ENCODE measurements at regions not wholly inside any gene's neighbourhood (a gene's known extent, or its start where the extent isn't known, plus 50 kb on each side); places are given as distances from the start of the nearest gene placed in this dataset.

DNA sequence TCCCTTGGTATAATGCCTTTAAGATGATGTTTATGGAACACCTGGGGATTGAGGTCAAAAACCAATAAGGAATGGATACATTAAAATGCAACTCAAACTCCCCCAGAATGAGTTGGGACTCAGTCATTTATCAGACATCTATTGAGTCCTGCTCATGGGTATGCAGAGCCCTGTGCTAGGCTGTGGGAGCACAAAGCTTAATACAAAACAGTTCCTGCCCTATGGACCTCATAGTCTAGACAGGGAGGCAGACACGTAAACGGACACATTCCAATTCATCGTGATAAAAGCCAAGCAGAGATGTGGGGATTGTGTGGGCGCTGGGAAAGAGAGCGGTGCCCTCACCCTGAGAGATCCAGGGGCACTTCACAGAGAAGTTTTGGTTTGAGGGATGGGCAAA lies 181.7 kb downstream of the PTEN start:
- no peak for DNase-seq

DNA sequence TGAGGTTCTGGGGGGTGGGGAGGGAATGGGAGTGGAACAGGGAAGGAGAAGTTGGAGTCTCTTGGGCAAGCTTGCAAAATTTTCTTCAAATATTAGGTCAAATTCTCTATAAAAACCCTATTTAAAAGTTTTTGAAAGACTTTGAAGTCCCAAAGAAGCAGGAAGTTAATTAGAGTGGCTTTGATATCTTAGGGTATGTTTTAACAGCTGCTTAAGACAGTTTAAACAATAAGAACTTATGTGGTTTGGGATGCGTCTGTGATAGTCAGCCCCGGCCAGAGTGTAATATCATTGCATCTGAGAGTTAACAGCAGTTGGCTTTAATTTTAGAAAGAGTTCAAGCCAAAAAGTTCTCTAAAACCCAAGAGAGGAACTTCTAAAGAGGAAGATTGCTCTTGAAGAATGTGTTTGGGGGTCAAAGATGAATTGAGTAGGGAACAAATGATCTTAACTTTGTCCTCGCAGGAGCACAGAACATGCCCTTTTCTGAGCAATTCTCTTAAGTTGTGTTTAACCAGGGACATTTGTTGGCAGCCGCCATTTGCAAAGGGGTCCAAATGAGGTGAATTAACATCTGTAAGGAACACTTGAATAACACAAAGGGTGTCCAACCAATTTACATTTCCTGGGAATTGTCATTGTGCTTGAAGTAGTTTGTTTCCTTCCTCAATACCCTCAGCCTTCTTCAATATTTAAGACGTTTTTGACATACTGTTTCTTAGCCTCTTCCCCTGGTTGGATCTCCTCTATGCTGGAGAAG lies 182.4 kb downstream of the PTEN start:
- no peak for DNase-seq

More for the DNA sequence above, 181.7 kb downstream of the PTEN start:
- TF ChIP-seq GATA1 (IDR thresholded peaks at IDR 0.05; ENCODE audit: low read depth, low read length), result no peak
- TF ChIP-seq POLR2A (IDR thresholded peaks at IDR 0.05; ENCODE audit: low read length), result no peak

DNA sequence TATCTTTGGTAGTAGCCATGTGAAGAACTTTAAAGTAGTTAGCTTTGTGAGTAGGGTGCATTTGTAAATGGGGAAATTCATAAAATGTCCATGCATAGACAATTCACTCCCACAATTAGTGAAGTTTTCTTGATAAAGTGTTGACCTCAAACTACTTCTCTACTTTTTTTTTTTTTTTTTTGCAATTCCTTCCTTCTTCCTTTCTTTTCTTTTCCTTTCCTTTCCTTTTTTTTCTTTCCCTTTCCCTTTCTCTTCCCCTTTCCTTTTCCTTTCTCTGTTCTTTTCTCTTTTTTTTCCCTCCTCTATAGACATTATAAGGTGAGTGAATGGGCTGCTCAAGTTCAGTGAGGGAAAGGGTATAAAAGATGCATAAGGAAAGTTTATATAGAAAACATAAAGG lies 184.2 kb downstream of the PTEN start:
- DNase-seq, result no peak
- TF ChIP-seq GATA1 (IDR thresholded peaks at IDR 0.05; ENCODE audit: low read depth, low read length), result no peak
- no peak for TF ChIP-seq POLR2A (IDR thresholded peaks at IDR 0.05; ENCODE audit: low read length)

More for the DNA sequence above, 182.4 kb downstream of the PTEN start:
- no peak for TF ChIP-seq GATA1 (IDR thresholded peaks at IDR 0.05; ENCODE audit: low read depth, low read length)
- no peak for TF ChIP-seq POLR2A (IDR thresholded peaks at IDR 0.05; ENCODE audit: low read length)

DNA sequence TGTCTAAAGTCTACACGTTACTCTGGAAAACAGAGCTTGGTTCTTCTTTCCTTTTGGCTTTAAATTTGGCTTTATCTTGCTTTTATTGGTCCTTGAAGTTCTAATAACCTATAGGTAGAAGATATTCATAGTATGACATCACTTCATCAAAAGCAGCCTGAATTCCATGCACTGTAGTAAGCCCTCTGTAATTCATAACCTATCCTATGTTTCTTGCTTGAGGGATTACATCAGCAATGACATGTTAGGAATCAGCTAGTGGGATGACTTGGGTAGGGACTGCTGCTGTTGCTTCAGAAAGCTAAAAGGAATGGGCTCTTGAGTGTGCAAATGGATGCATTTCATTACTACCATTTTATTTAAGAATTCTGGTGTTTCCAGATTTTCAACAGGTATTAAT lies 184.9 kb downstream of the PTEN start:
- DNase-seq, result no peak
- TF ChIP-seq GATA1 (IDR thresholded peaks at IDR 0.05; ENCODE audit: low read depth, low read length) (no peak), POLR2A (IDR thresholded peaks at IDR 0.05; ENCODE audit: low read length) (no peak)

GRCh38 chr10:88049204-88049603 lies 185.8 kb downstream of the PTEN start:
- TF ChIP-seq GATA1 (IDR thresholded peaks at IDR 0.05; ENCODE audit: low read depth, low read length) (no peak), POLR2A (IDR thresholded peaks at IDR 0.05; ENCODE audit: low read length) (no peak)
- DNase-seq, result no peak

- no peak for DNase-seq
- no peak for TF ChIP-seq POLR2A (IDR thresholded peaks at IDR 0.05; ENCODE audit: low read length)
- no peak for TF ChIP-seq GATA1 (IDR thresholded peaks at IDR 0.05; ENCODE audit: low read depth, low read length)
Observed at GRCh38 chr10:88057720-88058119, 194.3 kb downstream of the PTEN start.

GRCh38 chr10:88058750-88059149 lies 195.3 kb downstream of the PTEN start:
- no peak for DNase-seq
- TF ChIP-seq POLR2A (IDR thresholded peaks at IDR 0.05; ENCODE audit: low read length) (no peak), GATA1 (IDR thresholded peaks at IDR 0.05; ENCODE audit: low read depth, low read length) (no peak)

DNA sequence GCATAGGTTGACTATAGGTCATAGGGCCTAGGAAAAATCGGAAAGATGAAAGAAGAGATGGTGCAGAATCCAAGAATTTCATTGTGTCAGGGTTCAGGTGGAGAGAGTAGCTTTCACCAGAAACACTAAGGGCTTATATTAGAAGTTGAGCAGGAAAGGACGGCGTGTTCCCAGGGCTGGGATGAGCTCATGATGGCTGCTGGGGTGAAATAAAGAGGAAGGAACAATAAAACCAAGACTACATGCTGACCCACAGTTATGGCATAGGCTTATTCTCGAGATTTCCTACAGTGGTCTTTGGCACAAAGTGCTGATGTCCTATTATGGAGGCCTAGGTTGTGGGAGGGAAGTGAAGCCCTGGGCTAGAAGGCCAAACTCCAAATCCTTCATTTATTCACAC lies 195.8 kb downstream of the PTEN start:
- TF ChIP-seq POLR2A (IDR thresholded peaks at IDR 0.05; ENCODE audit: low read length) (no peak), GATA1 (IDR thresholded peaks at IDR 0.05; ENCODE audit: low read depth, low read length) (no peak)
- no peak for DNase-seq

GRCh38 chr10:88060762-88061161 lies 197.3 kb downstream of the PTEN start:
- no peak for DNase-seq
- no peak for TF ChIP-seq POLR2A (IDR thresholded peaks at IDR 0.05; ENCODE audit: low read length)
- no peak for TF ChIP-seq GATA1 (IDR thresholded peaks at IDR 0.05; ENCODE audit: low read depth, low read length)

- TF ChIP-seq POLR2A (IDR thresholded peaks at IDR 0.05; ENCODE audit: low read length) (no peak), GATA1 (IDR thresholded peaks at IDR 0.05; ENCODE audit: low read depth, low read length) (no peak)
- DNase-seq, result no peak
Observed at GRCh38 chr10:88062385-88062784, 199.0 kb downstream of the PTEN start.

DNA sequence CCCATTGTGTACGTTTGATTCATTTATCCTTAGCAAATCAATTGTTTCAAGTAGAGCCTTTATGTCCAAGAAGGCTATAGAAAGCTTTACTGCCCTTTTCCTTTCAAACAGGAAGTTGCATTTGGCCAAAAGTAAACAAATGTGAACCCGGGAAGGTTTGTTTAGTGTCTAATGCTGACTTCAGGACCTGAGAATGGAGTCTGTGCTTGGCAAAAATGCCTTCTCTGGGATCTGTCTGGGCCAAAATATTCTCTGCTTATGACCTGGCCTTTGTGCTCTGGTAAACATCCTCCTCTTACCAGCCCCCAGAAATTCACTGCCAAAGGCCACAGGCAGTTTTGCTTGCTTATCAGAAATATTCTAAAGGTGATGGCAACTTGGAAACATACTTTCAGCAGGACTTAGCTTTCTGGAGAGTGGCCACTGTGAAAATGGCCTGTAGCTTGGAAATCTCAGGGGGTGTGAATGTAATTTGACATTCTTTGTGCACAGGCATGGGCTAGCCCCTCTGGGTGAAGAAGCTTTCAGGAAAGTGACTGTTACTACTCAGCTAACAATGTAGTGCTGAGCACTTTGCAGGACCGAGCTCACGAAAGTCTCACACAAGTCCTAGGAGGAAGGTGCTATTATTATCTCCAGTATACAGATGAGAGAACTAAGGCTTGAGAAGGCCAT lies 199.5 kb downstream of the PTEN start:
- TF ChIP-seq GATA1 (IDR thresholded peaks at IDR 0.05; ENCODE audit: low read depth, low read length) (no peak), POLR2A (IDR thresholded peaks at IDR 0.05; ENCODE audit: low read length) (no peak)
- DNase-seq, result no peak

DNA sequence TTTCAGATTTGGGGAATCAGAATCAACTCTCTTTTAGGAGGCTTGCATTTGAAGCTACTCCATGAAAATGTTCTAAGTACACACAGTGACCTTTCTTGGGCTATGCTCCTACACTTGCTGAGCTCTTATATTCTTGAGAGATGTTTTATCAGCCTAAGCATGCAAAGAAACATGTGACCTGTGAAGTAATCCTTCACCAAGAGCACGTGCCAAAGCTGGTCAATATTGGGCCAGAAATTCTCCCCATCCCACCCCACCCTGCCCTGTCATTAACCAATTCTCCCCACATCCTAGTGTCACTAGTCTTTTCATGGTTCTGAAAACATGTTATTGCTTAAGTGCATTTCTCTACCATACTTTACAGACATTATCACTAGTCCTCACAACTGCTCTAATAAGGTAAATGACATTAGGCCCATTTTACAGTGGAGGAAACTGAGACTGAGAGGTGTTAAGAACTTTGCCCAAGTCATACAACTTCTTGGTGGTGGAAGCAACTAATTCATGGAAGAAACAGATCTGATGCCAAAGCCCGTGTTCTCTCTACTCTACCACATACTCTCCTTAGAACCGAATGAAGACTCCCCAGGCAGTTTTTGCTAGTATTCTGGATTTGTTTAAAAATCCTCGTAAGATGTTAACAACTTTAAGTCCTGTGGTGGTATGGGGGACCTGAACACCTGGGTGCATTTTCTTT lies 200.6 kb downstream of the PTEN start:
- no peak for TF ChIP-seq POLR2A (IDR thresholded peaks at IDR 0.05; ENCODE audit: low read length)
- TF ChIP-seq GATA1 (IDR thresholded peaks at IDR 0.05; ENCODE audit: low read depth, low read length), result no peak

GRCh38 chr10:88064608-88065382 lies 201.4 kb downstream of the PTEN start:
- TF ChIP-seq POLR2A (IDR thresholded peaks at IDR 0.05; ENCODE audit: low read length) (no peak), GATA1 (IDR thresholded peaks at IDR 0.05; ENCODE audit: low read depth, low read length) (no peak)
- no peak for DNase-seq

More for the DNA sequence above, 200.6 kb downstream of the PTEN start:
- no peak for DNase-seq

Data from erythroblast (primary cell).